Liver (tissue), 8 donors: ENCODE measurements at regions not wholly inside any gene's neighbourhood (a gene's known extent, or its start where the extent isn't known, plus 50 kb on each side); places are given as distances from the start of the nearest gene placed in this dataset.

ENCODE experiments used
- DNase-seq: peaks from one replicate; pipeline ENCODE4 v3.0.0-alpha.2; 2017; ENCODE audit warnings: low spot score
- H3K27ac ChIP-seq, 2 donors: one replicate each; pipeline ENCODE4 v1.7.0; 2013; ENCODE audit warnings: inconsistent platforms in 2 of 2, low read length in 2 of 2, control low read depth in 1 of 2, low read depth in 1 of 2, mild to moderate bottlenecking in 1 of 2
- H3K27me3 ChIP-seq, 4 donors: one replicate each; pipeline versions ENCODE4 v1.6.1 to v1.7.0; 2013; ENCODE audit warnings: low read length in 3 of 4, inconsistent platforms in 1 of 4, mild to moderate bottlenecking in 1 of 4, moderate library complexity in 1 of 4; ENCODE audit not compliant: control insufficient read depth in 4 of 4, insufficient read depth in 4 of 4
- H3K36me3 ChIP-seq, 4 donors: one replicate each; pipeline versions ENCODE4 v1.6.1 to v1.7.0; 2013; ENCODE audit warnings: low read length in 3 of 4, mild to moderate bottlenecking in 3 of 4, low read depth in 1 of 4, moderate library complexity in 1 of 4; ENCODE audit not compliant: control insufficient read depth in 4 of 4, insufficient read depth in 3 of 4
- H3K4me1 ChIP-seq, 4 donors: one replicate each; pipeline versions ENCODE4 v1.6.1 to v1.7.0; 2013; ENCODE audit warnings: low read length in 3 of 4, mild to moderate bottlenecking in 3 of 4, moderate library complexity in 1 of 4; ENCODE audit not compliant: control insufficient read depth in 4 of 4, insufficient read depth in 4 of 4
- H3K4me3 ChIP-seq, 3 donors: one replicate each; pipeline versions ENCODE4 v1.6.1 to v1.7.0; 2013; ENCODE audit warnings: low read length in 3 of 3, control low read depth in 1 of 3, low read depth in 1 of 3, mild to moderate bottlenecking in 1 of 3
- H3K9ac ChIP-seq, 2 donors: one replicate each; pipeline ENCODE4 v1.7.0; 2013; ENCODE audit warnings: low read length in 2 of 2, mild to moderate bottlenecking in 2 of 2, moderate library complexity in 2 of 2, control low read depth in 1 of 2, low read depth in 1 of 2
- H3K9me3 ChIP-seq, 4 donors: one replicate each; pipeline versions ENCODE4 v1.6.1 to v1.7.0; 2013; ENCODE audit warnings: low read length in 3 of 4; ENCODE audit not compliant: control insufficient read depth in 4 of 4
- EGR1 ChIP-seq, 2 donors: IDR thresholded peaks; 2 replicates each; pipeline ENCODE4 v1.6.1; 2016 to 2018; ENCODE audit warnings: antibody characterized with exemption in 2 of 2, low read depth in 2 of 2
- FOXA1 ChIP-seq: IDR thresholded peaks from 2 replicates; pipeline ENCODE4 v1.6.1; 2016; ENCODE audit warnings: antibody characterized with exemption
- FOXA2 ChIP-seq: IDR thresholded peaks from 2 replicates; pipeline ENCODE4 v1.6.1; 2016; ENCODE audit warnings: antibody characterized with exemption
- GABPA ChIP-seq, 2 donors: IDR thresholded peaks in 1 of 2; conservative IDR thresholded peaks in 1 of 2; 2 replicates each; pipeline ENCODE4 v1.6.1; 2016; ENCODE audit warnings: antibody characterized with exemption in 2 of 2, mild to moderate bottlenecking in 1 of 2, moderate library complexity in 1 of 2
- HNF4A ChIP-seq, 2 donors: conservative IDR thresholded peaks; 2 replicates each; pipeline ENCODE4 v1.6.1; 2016; ENCODE audit warnings: antibody characterized with exemption in 2 of 2, mild to moderate bottlenecking in 2 of 2
- HNF4G ChIP-seq: IDR thresholded peaks from 2 replicates; pipeline ENCODE4 v1.6.1; 2016; ENCODE audit warnings: antibody characterized with exemption
- JUND ChIP-seq, 2 donors: IDR thresholded peaks; 2 replicates each; pipeline ENCODE4 v1.6.1; 2016; ENCODE audit warnings: antibody characterized with exemption in 2 of 2
- NR2F2 ChIP-seq: IDR thresholded peaks from 2 replicates; pipeline ENCODE4 v1.6.1; 2016; ENCODE audit warnings: antibody characterized with exemption
- RAD21 ChIP-seq, 2 donors: IDR thresholded peaks; 2 replicates each; pipeline ENCODE4 v1.6.1; 2016; ENCODE audit warnings: antibody characterized with exemption in 2 of 2, mild to moderate bottlenecking in 2 of 2
- RXRA ChIP-seq, 2 donors: IDR thresholded peaks; 2 replicates each; pipeline ENCODE4 v1.6.1; 2017 to 2018; ENCODE audit warnings: antibody characterized with exemption in 2 of 2, mild to moderate bottlenecking in 1 of 2
- SP1 ChIP-seq: IDR thresholded peaks from 2 replicates; pipeline ENCODE4 v1.6.1; 2018; ENCODE audit warnings: antibody characterized with exemption, mild to moderate bottlenecking
- TAF1 ChIP-seq: conservative IDR thresholded peaks from 2 replicates; pipeline ENCODE4 v1.6.1; 2016; ENCODE audit warnings: antibody characterized with exemption, mild to moderate bottlenecking
- YY1 ChIP-seq: IDR thresholded peaks from 2 replicates; pipeline ENCODE4 v1.6.1; 2016; ENCODE audit warnings: antibody characterized with exemption, mild to moderate bottlenecking
- WGBS: extraction: QIAGEN DNeasy Blood & Tissue Kit; methylation state at CpG from one replicate; pipeline ENCODE4 v1.1.7; 2013; 5-methylcytosine and 5-hydroxymethylcytosine counted together
- TF ChIP-seq, protein P1 (sequence below): fragments of 150-350 bp; IDR thresholded peaks from 2 replicates; pipeline ENCODE4 v1.5.1; 2017; ENCODE audit warnings: improper control_type of control experiment, low read depth, low read length; ENCODE audit not compliant: missing input control
- TF ChIP-seq, protein P2 (sequence below): IDR thresholded peaks from 2 replicates; pipeline ENCODE4 v1.6.1; 2016; ENCODE audit warnings: antibody characterized with exemption, mild to moderate bottlenecking
- TF ChIP-seq, protein P3 (sequence below): IDR thresholded peaks from 2 replicates; pipeline ENCODE4 v1.6.1; 2016; ENCODE audit warnings: antibody characterized with exemption
- donor health status: healthy.
- donor health status: healthy.
- donor health status: healthy.
- donor health status: healthy.
- donor health status: healthy.

DNA sequence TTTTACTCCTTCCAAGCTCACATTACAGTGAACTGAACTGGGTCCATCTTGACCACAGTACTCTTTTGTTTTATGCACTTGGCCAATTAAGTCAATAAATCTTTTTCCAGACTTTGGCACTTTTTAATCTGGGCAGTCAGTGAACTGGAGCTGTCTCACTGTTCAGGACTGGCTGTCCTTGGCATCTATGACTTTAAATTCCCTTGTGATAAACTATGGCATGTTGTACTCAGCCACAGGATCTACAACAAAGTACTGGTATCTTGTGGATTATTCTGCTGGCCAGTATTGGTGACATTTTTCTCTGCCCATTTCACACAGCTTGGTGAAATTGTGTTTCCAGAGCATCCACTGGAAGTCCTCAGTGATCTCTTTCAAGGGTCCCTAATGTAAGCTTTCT lies 1144.8 kb upstream of the SEMA6A start (continued):
- TF ChIP-seq, protein P1, sequence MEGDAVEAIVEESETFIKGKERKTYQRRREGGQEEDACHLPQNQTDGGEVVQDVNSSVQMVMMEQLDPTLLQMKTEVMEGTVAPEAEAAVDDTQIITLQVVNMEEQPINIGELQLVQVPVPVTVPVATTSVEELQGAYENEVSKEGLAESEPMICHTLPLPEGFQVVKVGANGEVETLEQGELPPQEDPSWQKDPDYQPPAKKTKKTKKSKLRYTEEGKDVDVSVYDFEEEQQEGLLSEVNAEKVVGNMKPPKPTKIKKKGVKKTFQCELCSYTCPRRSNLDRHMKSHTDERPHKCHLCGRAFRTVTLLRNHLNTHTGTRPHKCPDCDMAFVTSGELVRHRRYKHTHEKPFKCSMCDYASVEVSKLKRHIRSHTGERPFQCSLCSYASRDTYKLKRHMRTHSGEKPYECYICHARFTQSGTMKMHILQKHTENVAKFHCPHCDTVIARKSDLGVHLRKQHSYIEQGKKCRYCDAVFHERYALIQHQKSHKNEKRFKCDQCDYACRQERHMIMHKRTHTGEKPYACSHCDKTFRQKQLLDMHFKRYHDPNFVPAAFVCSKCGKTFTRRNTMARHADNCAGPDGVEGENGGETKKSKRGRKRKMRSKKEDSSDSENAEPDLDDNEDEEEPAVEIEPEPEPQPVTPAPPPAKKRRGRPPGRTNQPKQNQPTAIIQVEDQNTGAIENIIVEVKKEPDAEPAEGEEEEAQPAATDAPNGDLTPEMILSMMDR = no peak
- no peak for TF ChIP-seq EGR1 (IDR thresholded peaks at IDR 0.05; ENCODE audit: low read depth in 2 of 2)
- no peak for TF ChIP-seq GABPA (IDR thresholded peaks at IDR 0.05 in 1 of 2, conservative IDR thresholded peaks at IDR 0.05 in 1 of 2)

DNA sequence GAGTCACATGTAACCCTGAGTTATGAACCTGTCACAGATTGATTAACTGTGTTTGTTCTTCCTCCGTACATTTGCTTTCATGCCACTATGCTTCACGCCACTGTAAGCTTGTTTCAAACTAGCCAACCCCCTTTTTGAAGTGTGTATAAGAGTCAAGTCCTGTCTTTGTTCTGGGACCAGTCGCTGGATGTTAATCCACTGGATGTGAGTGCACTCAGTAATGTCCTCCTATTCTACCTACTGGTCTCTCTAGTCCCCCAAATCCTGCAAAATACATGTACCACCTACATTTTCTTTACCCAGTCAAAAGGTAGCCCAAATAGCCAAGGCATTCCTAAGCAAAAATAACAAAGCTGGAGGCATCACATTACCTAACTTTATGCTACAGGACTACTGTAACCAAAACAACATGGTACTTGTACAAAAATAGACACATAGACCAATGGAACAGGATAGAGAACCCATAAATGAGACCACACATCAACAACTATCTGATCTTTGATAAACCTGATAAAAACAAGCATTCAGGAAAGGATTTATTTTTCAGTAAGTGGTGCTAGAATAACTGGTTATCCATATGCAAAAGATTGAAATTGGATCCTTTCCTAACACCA lies 1139.1 kb upstream of the SEMA6A start:
- Histone ChIP-seq H3K9ac (no peak overlapping the region), H3K4me3 (no peak overlapping the region), H3K36me3 (no peaks in the 10 kb centered on the region), H3K27ac (no peak overlapping the region), H3K27me3 (no peaks in the 10 kb centered on the region), H3K9me3 (peaks cover 3 to 17% (median 7%) of the 10 kb centered on the region in 4 donors), H3K4me1 (no peaks in the 10 kb centered on the region)
- TF ChIP-seq, protein P2, sequence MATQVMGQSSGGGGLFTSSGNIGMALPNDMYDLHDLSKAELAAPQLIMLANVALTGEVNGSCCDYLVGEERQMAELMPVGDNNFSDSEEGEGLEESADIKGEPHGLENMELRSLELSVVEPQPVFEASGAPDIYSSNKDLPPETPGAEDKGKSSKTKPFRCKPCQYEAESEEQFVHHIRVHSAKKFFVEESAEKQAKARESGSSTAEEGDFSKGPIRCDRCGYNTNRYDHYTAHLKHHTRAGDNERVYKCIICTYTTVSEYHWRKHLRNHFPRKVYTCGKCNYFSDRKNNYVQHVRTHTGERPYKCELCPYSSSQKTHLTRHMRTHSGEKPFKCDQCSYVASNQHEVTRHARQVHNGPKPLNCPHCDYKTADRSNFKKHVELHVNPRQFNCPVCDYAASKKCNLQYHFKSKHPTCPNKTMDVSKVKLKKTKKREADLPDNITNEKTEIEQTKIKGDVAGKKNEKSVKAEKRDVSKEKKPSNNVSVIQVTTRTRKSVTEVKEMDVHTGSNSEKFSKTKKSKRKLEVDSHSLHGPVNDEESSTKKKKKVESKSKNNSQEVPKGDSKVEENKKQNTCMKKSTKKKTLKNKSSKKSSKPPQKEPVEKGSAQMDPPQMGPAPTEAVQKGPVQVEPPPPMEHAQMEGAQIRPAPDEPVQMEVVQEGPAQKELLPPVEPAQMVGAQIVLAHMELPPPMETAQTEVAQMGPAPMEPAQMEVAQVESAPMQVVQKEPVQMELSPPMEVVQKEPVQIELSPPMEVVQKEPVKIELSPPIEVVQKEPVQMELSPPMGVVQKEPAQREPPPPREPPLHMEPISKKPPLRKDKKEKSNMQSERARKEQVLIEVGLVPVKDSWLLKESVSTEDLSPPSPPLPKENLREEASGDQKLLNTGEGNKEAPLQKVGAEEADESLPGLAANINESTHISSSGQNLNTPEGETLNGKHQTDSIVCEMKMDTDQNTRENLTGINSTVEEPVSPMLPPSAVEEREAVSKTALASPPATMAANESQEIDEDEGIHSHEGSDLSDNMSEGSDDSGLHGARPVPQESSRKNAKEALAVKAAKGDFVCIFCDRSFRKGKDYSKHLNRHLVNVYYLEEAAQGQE = no peak
- no peak for TF ChIP-seq JUND (IDR thresholded peaks at IDR 0.05)
- TF ChIP-seq NR2F2 = no peak
- no peak for TF ChIP-seq TAF1
- TF ChIP-seq SP1 = no peak
- no peak for TF ChIP-seq YY1
- TF ChIP-seq, protein P1 = no peak
- TF ChIP-seq HNF4G = no peak
- TF ChIP-seq RXRA (IDR thresholded peaks at IDR 0.05) = no peak
- TF ChIP-seq GABPA (IDR thresholded peaks at IDR 0.05 in 1 of 2, conservative IDR thresholded peaks at IDR 0.05 in 1 of 2) = no peak
- TF ChIP-seq HNF4A (conservative IDR thresholded peaks at IDR 0.05) = no peak
- no peak for TF ChIP-seq FOXA2
- whole genome bisulfite sequencing = 71% methylated on average over 3 of the region's 3 CpGs
- DNase-seq = no peak

DNA sequence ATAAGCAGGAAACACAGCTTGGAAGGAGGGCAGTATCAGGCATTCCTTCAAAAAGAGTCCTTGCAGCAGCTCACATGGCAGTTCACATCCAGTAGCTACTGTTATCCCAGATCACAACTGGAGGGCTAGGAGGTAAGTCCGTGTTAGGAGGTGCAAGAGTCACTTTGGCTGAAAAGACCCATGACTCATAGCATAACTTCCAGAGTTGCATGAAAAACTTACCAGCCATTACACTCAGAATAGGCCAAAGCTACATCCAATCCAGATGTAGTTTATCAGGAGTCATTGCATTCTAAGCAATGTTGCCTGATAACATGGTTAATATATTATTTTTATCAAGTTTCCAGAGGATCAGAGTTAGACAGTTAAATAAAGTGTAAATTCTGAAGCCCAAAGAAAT lies 1126.4 kb upstream of the SEMA6A start:
- no peaks in the 10 kb centered on the region for H3K27me3 ChIP-seq
- no peaks in the 10 kb centered on the region for H3K4me1 ChIP-seq
- WGBS = 60% methylated on average over 1 of the region's 1 CpG
- H3K9me3 ChIP-seq = no peaks in the 10 kb centered on the region
- no peak overlapping the region for H3K9ac ChIP-seq
- no peak overlapping the region for H3K4me3 ChIP-seq
- H3K36me3 ChIP-seq = no peaks in the 10 kb centered on the region
- no peak for DNase-seq
- no peak overlapping the region for H3K27ac ChIP-seq
- no peak for TF ChIP-seq YY1
- TF ChIP-seq RXRA (IDR thresholded peaks at IDR 0.05) = no peak
- TF ChIP-seq JUND (IDR thresholded peaks at IDR 0.05) = no peak
- TF ChIP-seq, protein P1 = no peak
- TF ChIP-seq RAD21 (IDR thresholded peaks at IDR 0.05) = no peak
- TF ChIP-seq FOXA1 = no peak
- no peak for TF ChIP-seq EGR1 (IDR thresholded peaks at IDR 0.05; ENCODE audit: low read depth in 2 of 2)
- TF ChIP-seq HNF4A (conservative IDR thresholded peaks at IDR 0.05) = no peak
- TF ChIP-seq, protein P3, sequence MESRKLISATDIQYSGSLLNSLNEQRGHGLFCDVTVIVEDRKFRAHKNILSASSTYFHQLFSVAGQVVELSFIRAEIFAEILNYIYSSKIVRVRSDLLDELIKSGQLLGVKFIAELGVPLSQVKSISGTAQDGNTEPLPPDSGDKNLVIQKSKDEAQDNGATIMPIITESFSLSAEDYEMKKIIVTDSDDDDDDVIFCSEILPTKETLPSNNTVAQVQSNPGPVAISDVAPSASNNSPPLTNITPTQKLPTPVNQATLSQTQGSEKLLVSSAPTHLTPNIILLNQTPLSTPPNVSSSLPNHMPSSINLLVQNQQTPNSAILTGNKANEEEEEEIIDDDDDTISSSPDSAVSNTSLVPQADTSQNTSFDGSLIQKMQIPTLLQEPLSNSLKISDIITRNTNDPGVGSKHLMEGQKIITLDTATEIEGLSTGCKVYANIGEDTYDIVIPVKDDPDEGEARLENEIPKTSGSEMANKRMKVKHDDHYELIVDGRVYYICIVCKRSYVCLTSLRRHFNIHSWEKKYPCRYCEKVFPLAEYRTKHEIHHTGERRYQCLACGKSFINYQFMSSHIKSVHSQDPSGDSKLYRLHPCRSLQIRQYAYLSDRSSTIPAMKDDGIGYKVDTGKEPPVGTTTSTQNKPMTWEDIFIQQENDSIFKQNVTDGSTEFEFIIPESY = no peak
